ENCODE measurements at regions not wholly inside any gene's neighbourhood (a gene's known extent, or its start where the extent isn't known, plus 50 kb on each side); places are given as distances from the start of the nearest gene placed in this dataset.
"Not testable (repeated sequence)": the region's sequence is repeated elsewhere in the genome, so short reads cannot be mapped to it uniquely, and the experiment has no call there.

DNA sequence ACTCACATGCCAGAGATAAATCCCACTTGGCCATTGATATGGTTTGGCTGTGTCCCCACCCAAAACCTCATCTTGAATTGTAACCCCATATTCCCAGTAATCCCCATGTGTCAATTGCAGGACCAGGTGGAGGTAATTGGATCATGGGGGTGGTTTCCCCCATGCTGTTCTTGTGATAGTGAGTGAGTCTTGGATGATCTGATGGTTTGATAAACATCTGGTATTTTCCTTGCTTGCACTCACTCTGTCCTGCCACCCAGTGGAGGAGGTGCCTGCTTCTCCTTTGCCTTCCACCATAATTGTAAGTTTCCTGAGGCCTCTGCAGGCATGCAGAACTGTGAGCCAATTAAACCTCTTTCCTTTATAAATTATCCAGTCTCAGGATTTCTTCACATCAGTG is 50.4 kb upstream of the B3GAT2 start:
- not testable (repeated sequence) for H3K4ac ChIP-seq (ENCODE audit: low read depth in 1 of 2, low read length in 2 of 2); H3K36me3 ChIP-seq (ENCODE audit: control insufficient read depth in 1 of 2, insufficient read depth in 2 of 2, low read depth in 1 of 2, low read length in 2 of 2); H3K9ac ChIP-seq (ENCODE audit: low read length); H3K4me2 ChIP-seq (ENCODE audit: low read length, poor library complexity, severe bottlenecking); DNase-seq; H2BK120ac ChIP-seq (ENCODE audit: low read depth, low read length); H3K27ac ChIP-seq (ENCODE audit: low read length, poor library complexity, severe bottlenecking); H3K4me1 ChIP-seq (ENCODE audit: control insufficient read depth, insufficient read depth, low read depth, low read length); H2AFZ ChIP-seq (ENCODE audit: low read depth, low read length); H4K8ac ChIP-seq (ENCODE audit: low read length); H3K79me1 ChIP-seq (replicated peaks; ENCODE audit: low read length, poor library complexity, severe bottlenecking); H2AK5ac ChIP-seq (ENCODE audit: low read length, severe bottlenecking); H3K23ac ChIP-seq (ENCODE audit: low read length in 2 of 2); H2BK5ac ChIP-seq (ENCODE audit: low read depth, low read length, poor library complexity, severe bottlenecking); H3K18ac ChIP-seq (ENCODE audit: low read depth in 1 of 2, low read length in 2 of 2); H3K4me3 ChIP-seq (ENCODE audit: insufficient read depth in 1 of 2, low read depth in 1 of 2, low read length in 2 of 2); H2BK12ac ChIP-seq (ENCODE audit: low read length in 2 of 2); H3K14ac ChIP-seq (ENCODE audit: low read length in 2 of 2); H2BK15ac ChIP-seq (ENCODE audit: low read depth, poor library complexity, severe bottlenecking); H4K91ac ChIP-seq (ENCODE audit: low read length)
- H3K27me3 ChIP-seq (ENCODE audit: control insufficient read depth in 1 of 2, insufficient read depth in 1 of 2, low read length in 2 of 2) = peaks cover 0 to 25% of the 10 kb centered on the region in 2 experiments
- H3K9me3 ChIP-seq (ENCODE audit: control insufficient read depth, low read length) = peaks cover 16% of the 10 kb centered on the region

DNA sequence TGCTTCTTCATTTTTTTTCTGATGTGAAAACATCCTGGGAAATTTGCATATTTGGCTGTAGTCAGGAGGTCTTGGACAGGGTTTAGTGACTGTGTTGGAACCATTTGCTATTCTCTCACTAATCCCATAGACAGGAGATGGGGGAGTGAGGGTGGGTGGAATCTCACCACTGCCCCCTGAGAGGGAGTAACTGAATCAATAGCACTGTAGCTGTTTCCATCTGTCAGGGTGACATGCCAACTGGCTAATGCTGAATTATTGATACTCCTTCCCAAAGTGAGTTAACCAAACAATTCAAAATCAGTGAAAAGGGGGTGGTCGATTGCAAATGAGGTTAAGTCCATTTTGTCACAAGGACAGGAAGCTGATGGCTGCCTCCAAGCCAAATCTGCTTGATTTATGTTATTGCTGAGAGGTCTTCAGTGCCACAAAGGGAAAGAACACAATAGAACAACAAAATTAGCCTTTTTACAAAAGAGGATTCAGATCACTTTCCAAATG is 55.1 kb upstream of the B3GAT2 start:
- H3K9ac ChIP-seq (ENCODE audit: low read length) = no peak overlapping the region
- no peak for DNase-seq
- no peak overlapping the region for H4K8ac ChIP-seq (ENCODE audit: low read length)
- H2AK5ac ChIP-seq (ENCODE audit: low read length, severe bottlenecking) = no peak overlapping the region
- no peaks in the 10 kb centered on the region for H3K79me1 ChIP-seq (replicated peaks; ENCODE audit: low read length, poor library complexity, severe bottlenecking)
- peaks cover 0 to 29% of the 10 kb centered on the region in 2 experiments for H3K27me3 ChIP-seq (ENCODE audit: control insufficient read depth in 1 of 2, insufficient read depth in 1 of 2, low read length in 2 of 2)
- H3K27ac ChIP-seq (ENCODE audit: low read length, poor library complexity, severe bottlenecking) = no peak overlapping the region
- no peak overlapping the region for H3K18ac ChIP-seq (ENCODE audit: low read depth in 1 of 2, low read length in 2 of 2)
- 50% methylated on average over 1 of the region's 1 CpG for WGBS
- no peak overlapping the region for H3K23ac ChIP-seq (ENCODE audit: low read length in 2 of 2)
- no peak overlapping the region for H2AFZ ChIP-seq (ENCODE audit: low read depth, low read length)
- no peaks in the 10 kb centered on the region for H3K36me3 ChIP-seq (ENCODE audit: control insufficient read depth in 1 of 2, insufficient read depth in 2 of 2, low read depth in 1 of 2, low read length in 2 of 2)
- no peak overlapping the region for H3K4ac ChIP-seq (ENCODE audit: low read depth in 1 of 2, low read length in 2 of 2)
- H3K4me1 ChIP-seq (ENCODE audit: control insufficient read depth, insufficient read depth, low read depth, low read length) = no peaks in the 10 kb centered on the region
- H2BK15ac ChIP-seq (ENCODE audit: low read depth, poor library complexity, severe bottlenecking) = no peak overlapping the region
- peaks cover 4% of the 10 kb centered on the region for H3K9me3 ChIP-seq (ENCODE audit: control insufficient read depth, low read length)
- H3K4me3 ChIP-seq (ENCODE audit: insufficient read depth in 1 of 2, low read depth in 1 of 2, low read length in 2 of 2) = no peak overlapping the region
- H3K4me2 ChIP-seq (ENCODE audit: low read length, poor library complexity, severe bottlenecking) = no peak overlapping the region
- no peak overlapping the region for H2BK5ac ChIP-seq (ENCODE audit: low read depth, low read length, poor library complexity, severe bottlenecking)
- no peak overlapping the region for H2BK12ac ChIP-seq (ENCODE audit: low read length in 2 of 2)
- no peak overlapping the region for H4K91ac ChIP-seq (ENCODE audit: low read length)
- H2BK120ac ChIP-seq (ENCODE audit: low read depth, low read length) = no peak overlapping the region
- no peak overlapping the region for H3K14ac ChIP-seq (ENCODE audit: low read length in 2 of 2)

DNA sequence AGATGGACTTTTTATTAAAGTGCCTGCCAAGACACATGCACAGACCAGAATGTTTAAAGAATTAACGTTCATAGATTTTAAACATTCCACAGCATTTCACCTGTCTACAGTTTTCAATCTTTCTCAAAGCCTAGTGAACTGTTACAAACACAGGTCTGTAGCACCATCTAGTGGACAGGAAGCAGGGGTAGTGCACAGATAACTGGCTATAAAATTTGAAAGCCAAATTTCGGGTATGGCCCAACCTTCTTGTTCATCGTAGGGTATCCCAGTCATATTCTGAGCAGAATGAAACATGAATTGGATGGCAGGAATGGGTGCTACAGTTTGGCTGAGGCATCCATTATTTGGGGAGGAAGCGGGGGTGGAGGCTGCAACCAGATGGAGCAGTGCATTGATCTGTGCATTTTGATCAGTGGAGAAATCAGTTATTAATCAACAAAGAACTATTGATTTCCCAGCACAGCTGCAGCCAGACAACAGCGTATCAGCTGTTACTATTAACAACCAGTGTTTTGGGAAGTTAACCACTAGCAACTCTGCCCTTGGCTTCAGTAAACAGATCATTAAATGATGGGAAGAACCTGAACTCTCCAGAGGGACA is 56.1 kb upstream of the B3GAT2 start:
- DNase-seq = peak; percentile 54
- no peak overlapping the region for H2BK120ac ChIP-seq (ENCODE audit: low read depth, low read length)
- H3K14ac ChIP-seq (ENCODE audit: low read length in 2 of 2) = no peak overlapping the region
- no peak overlapping the region for H3K18ac ChIP-seq (ENCODE audit: low read depth in 1 of 2, low read length in 2 of 2)
- H4K91ac ChIP-seq (ENCODE audit: low read length) = no peak overlapping the region
- H2BK5ac ChIP-seq (ENCODE audit: low read depth, low read length, poor library complexity, severe bottlenecking) = no peak overlapping the region
- no peak overlapping the region for H2BK15ac ChIP-seq (ENCODE audit: low read depth, poor library complexity, severe bottlenecking)
- WGBS = 29% methylated on average over 5 of the region's 5 CpGs
- no peak overlapping the region for H3K4ac ChIP-seq (ENCODE audit: low read depth in 1 of 2, low read length in 2 of 2)
- H3K4me1 ChIP-seq (ENCODE audit: control insufficient read depth, insufficient read depth, low read depth, low read length) = no peaks in the 10 kb centered on the region
- H3K79me1 ChIP-seq (replicated peaks; ENCODE audit: low read length, poor library complexity, severe bottlenecking) = no peaks in the 10 kb centered on the region
- H3K4me2 ChIP-seq (ENCODE audit: low read length, poor library complexity, severe bottlenecking) = no peak overlapping the region
- H3K27ac ChIP-seq (ENCODE audit: low read length, poor library complexity, severe bottlenecking) = no peak overlapping the region
- peaks cover 4% of the 10 kb centered on the region for H3K9me3 ChIP-seq (ENCODE audit: control insufficient read depth, low read length)
- H2AK5ac ChIP-seq (ENCODE audit: low read length, severe bottlenecking) = no peak overlapping the region
- H3K4me3 ChIP-seq (ENCODE audit: insufficient read depth in 1 of 2, low read depth in 1 of 2, low read length in 2 of 2) = no peak overlapping the region
- H4K8ac ChIP-seq (ENCODE audit: low read length) = no peak overlapping the region
- no peaks in the 10 kb centered on the region for H3K36me3 ChIP-seq (ENCODE audit: control insufficient read depth in 1 of 2, insufficient read depth in 2 of 2, low read depth in 1 of 2, low read length in 2 of 2)
- H3K23ac ChIP-seq (ENCODE audit: low read length in 2 of 2) = no peak overlapping the region
- H3K27me3 ChIP-seq (ENCODE audit: control insufficient read depth in 1 of 2, insufficient read depth in 1 of 2, low read length in 2 of 2) = peaks cover 0 to 29% of the 10 kb centered on the region in 2 experiments
- H2BK12ac ChIP-seq (ENCODE audit: low read length in 2 of 2) = no peak overlapping the region
- H3K9ac ChIP-seq (ENCODE audit: low read length) = no peak overlapping the region
- no peak overlapping the region for H2AFZ ChIP-seq (ENCODE audit: low read depth, low read length)

DNA sequence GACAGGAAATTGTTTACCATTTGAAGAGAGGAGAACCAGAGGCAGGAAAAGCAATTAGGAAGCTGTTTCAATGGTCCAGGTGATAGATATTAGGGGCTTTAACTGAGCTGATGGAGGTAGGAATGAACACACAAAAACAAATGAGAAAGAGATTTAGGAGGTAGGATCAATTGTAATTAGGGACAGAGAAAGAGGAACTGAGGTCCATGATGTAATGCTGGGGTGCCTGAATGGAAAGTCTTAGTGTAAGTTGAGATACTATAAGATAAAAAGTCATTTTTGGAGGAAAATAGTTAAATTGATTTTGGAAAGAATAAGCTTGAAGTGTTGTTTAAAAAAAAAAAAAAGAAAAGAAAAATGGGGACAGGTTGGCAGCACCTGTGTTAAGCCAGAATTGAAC is 58.5 kb upstream of the B3GAT2 start:
- Histone ChIP-seq H3K27ac (ENCODE audit: low read length, poor library complexity, severe bottlenecking) (no peak overlapping the region), H3K14ac (ENCODE audit: low read length in 2 of 2) (no peak overlapping the region), H3K4me2 (ENCODE audit: low read length, poor library complexity, severe bottlenecking) (no peak overlapping the region), H3K27me3 (ENCODE audit: control insufficient read depth in 1 of 2, insufficient read depth in 1 of 2, low read length in 2 of 2) (peaks cover 0 to 21% of the 10 kb centered on the region in 2 experiments), H3K4me1 (ENCODE audit: control insufficient read depth, insufficient read depth, low read depth, low read length) (no peaks in the 10 kb centered on the region), H3K4me3 (ENCODE audit: insufficient read depth in 1 of 2, low read depth in 1 of 2, low read length in 2 of 2) (no peak overlapping the region), H3K79me1 (replicated peaks; ENCODE audit: low read length, poor library complexity, severe bottlenecking) (no peaks in the 10 kb centered on the region), H2AFZ (ENCODE audit: low read depth, low read length) (no peak overlapping the region), H2BK5ac (ENCODE audit: low read depth, low read length, poor library complexity, severe bottlenecking) (no peak overlapping the region), H2AK5ac (ENCODE audit: low read length, severe bottlenecking) (no peak overlapping the region), H3K4ac (ENCODE audit: low read depth in 1 of 2, low read length in 2 of 2) (no peak overlapping the region), H3K36me3 (ENCODE audit: control insufficient read depth in 1 of 2, insufficient read depth in 2 of 2, low read depth in 1 of 2, low read length in 2 of 2) (no peaks in the 10 kb centered on the region), H2BK12ac (ENCODE audit: low read length in 2 of 2) (no peak overlapping the region), H3K9me3 (ENCODE audit: control insufficient read depth, low read length) (no peaks in the 10 kb centered on the region), H4K8ac (ENCODE audit: low read length) (no peak overlapping the region), H3K18ac (ENCODE audit: low read depth in 1 of 2, low read length in 2 of 2) (no peak overlapping the region), H4K91ac (ENCODE audit: low read length) (no peak overlapping the region), H2BK120ac (ENCODE audit: low read depth, low read length) (no peak overlapping the region), H3K9ac (ENCODE audit: low read length) (no peak overlapping the region), H3K23ac (ENCODE audit: low read length in 2 of 2) (no peak overlapping the region), H2BK15ac (ENCODE audit: low read depth, poor library complexity, severe bottlenecking) (no peak overlapping the region)
- DNase-seq = no peak

All from mesenchymal stem cell (in vitro differentiated cells and primary cell).